ENCODE measurements at regions not wholly inside any gene's neighbourhood (a gene's known extent, or its start where the extent isn't known, plus 50 kb on each side); places are given as distances from the start of the nearest gene placed in this dataset.

DNA sequence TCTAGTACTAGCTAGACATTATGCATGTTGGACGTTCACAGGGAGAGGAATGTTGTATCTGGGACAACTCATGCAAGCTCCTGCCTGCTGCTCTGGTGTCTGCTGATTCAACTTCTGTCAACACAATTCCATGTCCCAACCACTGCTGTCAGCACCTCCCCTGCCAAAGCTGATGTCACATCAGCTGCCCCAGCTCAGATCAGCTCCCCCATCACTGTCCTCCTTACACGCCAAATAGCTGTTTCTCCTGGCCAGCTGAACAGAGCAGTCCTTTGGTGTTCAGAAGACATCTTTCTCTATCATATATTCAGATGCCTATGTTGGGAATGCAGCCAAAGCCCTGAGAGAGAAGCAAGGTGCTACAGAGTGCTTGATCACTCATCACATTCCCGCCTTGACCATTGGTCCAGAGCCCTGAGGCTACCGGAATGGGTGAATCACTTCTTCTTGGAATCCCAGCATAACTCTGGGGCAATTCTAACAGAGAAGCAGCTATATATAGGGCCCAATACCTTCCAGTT, 223.3 kb downstream of the SEC61B start:
- no peak for DNase-seq

DNA sequence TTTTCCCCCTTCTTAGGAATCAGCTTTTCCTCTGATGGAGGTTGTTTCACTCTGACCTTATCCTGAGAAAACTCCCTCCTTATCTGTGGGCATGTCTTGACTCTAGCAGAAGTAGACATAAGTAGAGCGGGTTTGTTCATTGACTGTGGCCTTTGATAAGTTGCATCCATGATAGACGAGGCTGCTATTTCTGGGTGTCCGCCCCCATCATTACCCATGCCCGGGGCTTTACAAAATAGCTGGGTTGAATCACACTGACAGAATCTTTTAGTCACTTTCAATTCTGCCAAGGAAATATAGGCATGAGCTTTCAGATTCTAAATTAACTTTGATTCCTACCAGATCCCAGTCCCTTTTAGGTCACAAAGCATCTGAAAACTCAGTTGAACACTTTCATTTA, 223.8 kb downstream of the SEC61B start:
- DNase-seq, result no peak

- no peak for DNase-seq
Observed at GRCh38 chr9:99447951-99448350, 225.9 kb downstream of the SEC61B start.

GRCh38 chr9:99449726-99450125, 227.6 kb downstream of the SEC61B start:
- DNase-seq, result no peak

- no peak for DNase-seq
Observed at GRCh38 chr9:99451112-99451606, 229.1 kb downstream of the SEC61B start.

- DNase-seq, result no peak
Observed at GRCh38 chr9:99457406-99457805, 235.3 kb downstream of the SEC61B start.

- DNase-seq, result no peak
Observed at GRCh38 chr9:99457981-99458380, 235.9 kb downstream of the SEC61B start.

DNA sequence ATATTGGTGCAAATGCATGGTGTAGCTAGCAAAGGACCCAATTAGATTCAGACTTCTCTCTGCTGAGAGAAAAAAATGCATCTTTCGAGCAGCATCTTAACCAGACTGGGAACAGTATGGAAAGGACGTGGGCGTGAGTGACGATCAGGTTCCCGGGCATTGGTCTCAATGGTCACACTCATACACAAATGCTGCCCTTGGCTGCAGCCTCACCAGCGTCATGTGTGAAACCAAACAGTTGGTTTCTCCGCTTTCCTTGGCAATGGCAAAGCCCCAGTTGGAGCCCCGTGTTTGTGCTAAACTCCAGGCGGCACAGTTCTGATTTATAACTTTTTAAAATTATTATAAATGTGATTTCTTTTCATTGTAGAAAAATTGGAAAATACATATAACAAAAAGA, 237.8 kb downstream of the SEC61B start:
- no peak for DNase-seq

DNA sequence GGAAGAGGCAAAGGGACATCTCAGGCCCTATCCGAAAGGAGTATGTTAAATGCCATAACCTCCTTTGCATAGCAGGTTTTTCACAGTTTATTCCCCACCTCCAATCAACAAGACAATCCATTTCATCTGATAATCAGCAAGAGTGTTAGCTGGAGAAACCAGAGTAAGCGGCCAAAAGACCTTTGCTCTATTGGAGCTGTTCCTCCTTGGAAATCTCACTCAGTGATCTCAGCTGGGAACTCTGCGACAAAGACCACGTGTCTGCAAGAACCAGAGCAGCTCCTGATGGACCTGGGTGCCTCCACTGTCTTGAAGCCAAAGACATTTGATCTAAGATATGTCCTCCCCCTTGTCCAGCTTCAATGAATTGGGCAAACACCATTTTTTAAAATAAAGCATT, 241.0 kb downstream of the SEC61B start:
- DNase-seq, result no peak

- no peak for DNase-seq
Observed at GRCh38 chr9:99464568-99464967, 242.5 kb downstream of the SEC61B start.

DNA sequence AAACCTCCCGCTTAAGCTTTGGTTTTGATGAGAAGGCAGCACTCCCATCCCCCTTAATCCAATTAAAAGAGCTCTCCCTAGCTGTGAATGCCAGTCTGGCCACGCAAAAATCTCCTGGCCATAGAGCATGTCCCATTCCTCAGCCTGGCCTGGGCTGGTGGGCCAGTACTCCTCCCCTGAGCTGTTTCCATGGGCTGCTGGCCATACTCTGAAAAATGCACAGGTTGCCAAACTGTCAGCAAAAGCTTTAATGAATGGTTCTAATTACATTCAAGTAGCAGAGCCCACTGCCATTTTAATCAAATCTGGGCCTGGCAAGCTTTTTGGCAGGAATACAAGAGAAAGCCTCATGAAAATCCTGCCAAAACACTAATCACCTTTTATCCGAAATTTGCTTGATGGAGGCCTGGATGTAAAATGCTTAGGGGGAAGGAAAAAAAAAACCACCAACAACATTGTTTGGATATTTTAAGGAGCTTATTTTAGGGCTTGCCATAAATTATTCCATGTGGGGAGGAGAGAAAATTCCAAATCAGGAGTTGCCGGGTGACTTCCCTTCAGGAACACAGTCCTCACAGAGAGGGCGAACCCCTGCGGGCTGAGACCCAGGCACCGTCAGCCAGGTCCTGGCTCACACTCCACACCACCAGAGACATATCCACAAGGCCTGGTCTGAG, 243.3 kb downstream of the SEC61B start:
- no peak for DNase-seq

- no peak for DNase-seq
Observed at GRCh38 chr9:99466104-99466503, 244.0 kb downstream of the SEC61B start.

GRCh38 chr9:99466781-99467180, 244.7 kb downstream of the SEC61B start:
- DNase-seq, result no peak

- no peak for DNase-seq
Observed at GRCh38 chr9:99471033-99471432, 249.0 kb downstream of the SEC61B start.

- DNase-seq, result no peak
Observed at GRCh38 chr9:99472240-99472915, 250.3 kb downstream of the SEC61B start.

DNA sequence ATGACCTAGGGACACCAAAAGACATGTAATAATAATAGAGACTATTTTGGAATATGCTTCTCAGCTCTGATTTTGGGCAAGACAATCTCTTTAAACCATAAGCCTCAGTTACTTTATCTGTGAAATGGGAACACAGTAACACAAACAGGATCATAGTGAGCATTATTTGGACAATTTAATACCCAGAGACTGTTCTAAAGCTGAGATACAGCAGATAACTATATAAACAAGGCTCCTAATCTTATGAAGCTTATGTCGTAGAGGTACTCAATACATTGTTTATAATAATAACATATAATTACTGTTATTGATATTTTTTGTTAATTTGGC, 250.8 kb downstream of the SEC61B start:
- DNase-seq, result no peak

GRCh38 chr9:99474186-99474585, 252.1 kb downstream of the SEC61B start:
- no peak for DNase-seq

- no peak for DNase-seq
Observed at GRCh38 chr9:99475401-99476065, 253.5 kb downstream of the SEC61B start.

GRCh38 chr9:99478469-99479027, 256.5 kb downstream of the SEC61B start:
- no peak for DNase-seq

GRCh38 chr9:99479929-99480328, 257.8 kb downstream of the SEC61B start:
- no peak for DNase-seq

GRCh38 chr9:99485459-99485858, 263.4 kb downstream of the SEC61B start:
- DNase-seq, result no peak

DNA sequence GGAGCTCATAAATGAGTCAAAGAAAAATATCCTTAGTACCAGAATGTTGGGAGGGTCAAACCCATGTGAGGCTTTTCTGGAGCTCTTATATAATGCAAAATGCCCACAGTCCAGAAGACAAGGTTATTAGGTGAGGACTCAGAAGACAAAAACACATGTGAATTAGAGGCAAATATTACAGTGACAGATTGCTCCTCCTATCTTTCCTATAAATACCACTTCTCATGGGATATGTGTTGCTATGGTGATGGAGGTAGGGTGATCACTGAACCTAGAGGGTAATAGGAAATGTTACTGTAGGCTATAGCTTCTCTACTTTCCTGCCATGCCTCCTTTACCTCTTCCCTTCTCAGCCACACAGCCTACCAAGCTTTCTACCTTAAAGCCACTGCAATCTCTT, 264.6 kb downstream of the SEC61B start:
- no peak for DNase-seq
